MV-4-11 (cell line): ENCODE measurements at regions not wholly inside any gene's neighbourhood (a gene's known extent, or its start where the extent isn't known, plus 50 kb on each side); places are given as distances from the start of the nearest gene placed in this dataset.
A peak's percentile ranks its signal among the peaks of the same experiment; 100 is the strongest.

Experiments used
- DNase-seq: peaks from one replicate; lab custom pipeline; 2025; lab: John Stamatoyannopoulos, UW

GRCh38 chr16:17853958-17854357 lies 383.2 kb upstream of the XYLT1 start:
- no peak for DNase-seq

- peak; percentile 48 for DNase-seq
These were observed 382.4 kb upstream of the XYLT1 start for GRCh38 chr16:17852977-17853702.

GRCh38 chr16:17850581-17851250 lies 380.0 kb upstream of the XYLT1 start:
- no peak for DNase-seq

DNA sequence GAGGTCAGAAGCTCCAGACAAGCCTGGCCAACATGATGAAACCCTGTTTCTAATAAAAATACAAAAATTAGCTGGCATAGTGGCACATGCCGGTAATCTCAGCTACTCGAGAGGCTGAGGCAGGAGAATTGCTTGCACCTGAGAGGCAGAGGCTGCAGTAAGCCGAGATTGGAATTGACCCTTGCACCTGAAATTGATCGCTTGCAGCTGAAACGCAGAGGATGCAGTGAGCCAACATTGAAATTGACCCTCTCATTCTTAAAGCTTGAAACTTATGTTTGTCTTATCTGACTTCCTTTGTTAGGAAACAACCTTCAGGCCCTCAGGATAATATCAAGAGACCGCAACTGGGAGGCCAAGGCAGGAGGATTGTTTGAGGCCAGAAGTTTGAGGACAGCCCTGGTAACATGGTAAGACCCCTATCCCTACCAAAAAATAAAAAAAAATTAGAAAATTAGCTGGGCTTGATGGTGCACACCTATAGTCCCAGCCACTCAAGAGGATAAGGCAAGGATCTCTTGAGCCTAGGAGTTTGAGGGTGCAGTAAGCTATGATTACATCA lies 376.6 kb upstream of the XYLT1 start:
- DNase-seq, result no peak

- no peak for DNase-seq
These were observed 375.3 kb upstream of the XYLT1 start for GRCh38 chr16:17846030-17846429.

- DNase-seq, result no peak
These were observed 374.3 kb upstream of the XYLT1 start for GRCh38 chr16:17845031-17845430.

- DNase-seq, result no peak
These were observed 373.1 kb upstream of the XYLT1 start for GRCh38 chr16:17843905-17844304.

- no peak for DNase-seq
These were observed 369.1 kb upstream of the XYLT1 start for GRCh38 chr16:17839907-17840306.

- DNase-seq, result no peak
These were observed 368.5 kb upstream of the XYLT1 start for GRCh38 chr16:17839272-17839671.

GRCh38 chr16:17836868-17837602 lies 366.3 kb upstream of the XYLT1 start:
- peak; percentile 4 for DNase-seq

- no peak for DNase-seq
These were observed 364.5 kb upstream of the XYLT1 start for GRCh38 chr16:17835118-17835876.

GRCh38 chr16:17832738-17833137 lies 362.0 kb upstream of the XYLT1 start:
- DNase-seq, result no peak

- no peak for DNase-seq
These were observed 360.6 kb upstream of the XYLT1 start for GRCh38 chr16:17831330-17831729.

- DNase-seq, result no peak
These were observed 359.9 kb upstream of the XYLT1 start for GRCh38 chr16:17830651-17831050.

- no peak for DNase-seq
These were observed 359.1 kb upstream of the XYLT1 start for GRCh38 chr16:17829811-17830210.

GRCh38 chr16:17828012-17828411 lies 357.3 kb upstream of the XYLT1 start:
- no peak for DNase-seq

GRCh38 chr16:17827313-17827712 lies 356.6 kb upstream of the XYLT1 start:
- DNase-seq, result no peak

- no peak for DNase-seq
These were observed 347.2 kb upstream of the XYLT1 start for GRCh38 chr16:17817943-17818342.

DNA sequence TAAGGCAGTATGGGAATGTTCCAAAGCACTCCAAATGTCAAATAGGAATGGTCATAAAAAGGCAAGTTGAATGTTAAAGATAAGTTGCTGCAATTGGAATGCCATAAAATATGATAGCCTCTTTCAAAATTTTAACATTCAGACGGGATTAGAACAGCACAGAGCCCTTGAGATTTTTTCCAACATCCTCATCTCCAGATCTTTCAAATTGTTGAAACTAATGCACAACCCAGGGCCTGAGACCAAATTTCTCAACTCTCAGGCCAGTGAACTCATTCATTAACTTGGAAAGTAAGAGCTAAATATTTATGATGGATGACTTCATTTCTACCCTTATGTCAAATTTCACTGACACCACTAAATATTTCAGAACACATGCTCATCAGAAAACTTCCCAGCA lies 346.5 kb upstream of the XYLT1 start:
- no peak for DNase-seq

DNA sequence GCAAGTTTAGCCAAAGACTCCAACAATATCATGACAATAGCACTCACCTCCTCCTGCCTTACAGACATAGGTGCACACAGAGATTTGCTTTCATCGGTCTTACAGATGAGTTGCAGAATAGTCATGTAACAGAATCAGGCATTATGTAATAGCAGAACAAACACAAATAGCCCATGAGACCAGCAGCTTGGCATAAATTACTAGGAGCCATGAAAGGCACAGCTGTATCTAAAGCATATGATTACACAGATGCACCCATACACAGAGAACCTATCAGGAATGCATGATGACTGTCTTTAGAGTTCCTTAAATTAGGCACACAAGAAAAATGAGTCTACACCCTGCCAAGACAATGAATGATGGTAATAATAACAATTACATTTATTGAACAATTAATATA lies 342.0 kb upstream of the XYLT1 start:
- no peak for DNase-seq

DNA sequence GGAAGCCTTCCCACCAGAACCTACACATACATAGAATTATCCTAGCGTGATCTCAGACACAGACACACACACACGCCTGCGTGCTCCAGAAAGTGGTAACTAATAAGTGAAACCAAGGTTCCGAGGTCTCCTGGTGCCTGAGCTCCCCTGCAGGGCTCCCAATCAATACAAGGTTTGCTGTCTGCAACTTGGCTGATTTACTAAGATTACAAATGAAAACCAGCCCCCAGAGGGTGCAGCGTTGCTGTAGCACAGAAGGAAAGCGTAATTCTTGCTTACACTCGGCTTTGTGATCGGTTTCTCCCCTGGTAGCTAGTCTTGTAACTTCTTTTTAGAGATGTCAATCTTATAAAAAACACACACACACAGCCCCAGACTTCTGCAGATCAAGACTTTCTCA lies 334.1 kb upstream of the XYLT1 start:
- DNase-seq, result no peak
